BJ (cell line): ENCODE measurements at regions not wholly inside any gene's neighbourhood (a gene's known extent, or its start where the extent isn't known, plus 50 kb on each side); places are given as distances from the start of the nearest gene placed in this dataset.

ENCODE experiments used
- CTCF ChIA-PET: fragments of 350-600 bp; formaldehyde crosslinking; extraction: SDS; loops from one replicate; lab custom pipeline; 2021; ENCODE audit warnings: antibody characterized with exemption, inconsistent platforms; lab: Yijun Ruan, JAX
- POLR2A ChIA-PET: fragments of 300-600 bp; sonication (Branson Sonifier 250); formaldehyde crosslinking; extraction: SDS; loops from one replicate; lab custom pipeline; 2021; ENCODE audit warnings: antibody characterized with exemption; lab: Charles Lee
- DNase-seq: peaks from one replicate; pipeline ENCODE4 v3.0.0-alpha.2; 2011; ENCODE audit warnings: low read depth
- H3K27me3 ChIP-seq: 2 replicates; pipeline ENCODE4 v1.6.0; 2011; ENCODE audit warnings: low read length; ENCODE audit not compliant: control insufficient read depth, insufficient read depth
- H3K36me3 ChIP-seq: 2 replicates; pipeline ENCODE4 v1.5.1; 2011; ENCODE audit warnings: low read length; ENCODE audit not compliant: control insufficient read depth, insufficient read depth
- H3K4me3 ChIP-seq: 2 replicates; pipeline ENCODE4 v1.5.1; 2011; ENCODE audit warnings: low read depth, mild to moderate bottlenecking, control low read depth, low read length
- CTCF ChIP-seq: IDR thresholded peaks from 2 replicates; pipeline ENCODE4 v1.5.1; 2011; ENCODE audit warnings: low read depth, mild to moderate bottlenecking, control low read depth, inconsistent platforms, low read length, moderate library complexity; ENCODE audit not compliant: insufficient read depth

- Histone ChIP-seq H3K4me3 (no peak overlapping the region), H3K36me3 (no peaks in the 10 kb centered on the region), H3K27me3 (no peaks in the 10 kb centered on the region)
- ChIA-PET POLR2A (no interaction called here), CTCF (interaction anchor here (0.6 to 3.1 kb wide), 3 partner anchors 10 to 537 kb away, joined by 3 to 17 read pairs (median 10); no protein-coding TSS in a partner anchor)
- TF ChIP-seq CTCF, result no peak
- no peak for DNase-seq
Measured at GRCh38 chr12:59077153-59077552, 156.8 kb upstream of the LRIG3 start.

- Histone ChIP-seq H3K36me3 (no peaks in the 10 kb centered on the region), H3K4me3 (no peak overlapping the region), H3K27me3 (no peaks in the 10 kb centered on the region)
- CTCF ChIA-PET, result interaction anchor here (0.6 to 3.1 kb wide), 2 partner anchors 9 to 11 kb away, joined by 3 to 17 read pairs; no protein-coding TSS in a partner anchor
- no peak for DNase-seq
- no peak for TF ChIP-seq CTCF
- POLR2A ChIA-PET, result no interaction called here
Measured at GRCh38 chr12:59076622-59077021, 156.3 kb upstream of the LRIG3 start.

GRCh38 chr12:59075968-59076490 is 155.7 kb upstream of the LRIG3 start:
- ChIA-PET POLR2A (no interaction called here), CTCF (interaction anchor here (3.1 kb wide), 1 partner anchor 9 kb away, joined by 17 read pairs; no protein-coding TSS in a partner anchor)
- no peak overlapping the region for H3K4me3 ChIP-seq
- DNase-seq, result no peak
- no peak for TF ChIP-seq CTCF
- H3K27me3 ChIP-seq, result no peaks in the 10 kb centered on the region
- H3K36me3 ChIP-seq, result no peaks in the 10 kb centered on the region

- no peaks in the 10 kb centered on the region for H3K36me3 ChIP-seq
- no peak overlapping the region for H3K4me3 ChIP-seq
- ChIA-PET CTCF (no interaction called here), POLR2A (no interaction called here)
- no peak for DNase-seq
- no peaks in the 10 kb centered on the region for H3K27me3 ChIP-seq
- TF ChIP-seq CTCF, result no peak
Measured at GRCh38 chr12:59075141-59075540, 154.8 kb upstream of the LRIG3 start.

- ChIA-PET CTCF (interaction anchor here (0.7 kb wide), 1 partner anchor 129 kb away, joined by 3 read pairs; no protein-coding TSS in a partner anchor), POLR2A (no interaction called here)
- Histone ChIP-seq H3K27me3 (no peaks in the 10 kb centered on the region), H3K36me3 (no peaks in the 10 kb centered on the region), H3K4me3 (no peak overlapping the region)
- no peak for TF ChIP-seq CTCF
- no peak for DNase-seq
Measured at GRCh38 chr12:59070322-59070933, 150.1 kb upstream of the LRIG3 start.
